ENCODE measurements at regions not wholly inside any gene's neighbourhood (a gene's known extent, or its start where the extent isn't known, plus 50 kb on each side); places are given as distances from the start of the nearest gene placed in this dataset.

GRCh38 chr1:230549625-230550024 lies 92.7 kb upstream of the COG2 start:
- DNase-seq (ENCODE audit: extremely low read depth, low read depth): no peak
- no peak for TF ChIP-seq CTCF (IDR thresholded peaks at IDR 0.05; ENCODE audit: low read depth, low read length, missing control alignments)
- H3K4me3 ChIP-seq (replicated peaks; ENCODE audit: low read depth, low read length): no peak overlapping the region

GRCh38 chr1:230548997-230549396 lies 93.3 kb upstream of the COG2 start:
- H3K4me3 ChIP-seq (replicated peaks; ENCODE audit: low read depth, low read length): no peak overlapping the region
- TF ChIP-seq CTCF (IDR thresholded peaks at IDR 0.05; ENCODE audit: low read depth, low read length, missing control alignments): no peak
- no peak for DNase-seq (ENCODE audit: extremely low read depth, low read depth)

GRCh38 chr1:230548357-230548756 lies 93.9 kb upstream of the COG2 start:
- TF ChIP-seq CTCF (IDR thresholded peaks at IDR 0.05; ENCODE audit: low read depth, low read length, missing control alignments): no peak
- DNase-seq (ENCODE audit: extremely low read depth, low read depth): no peak
- no peak overlapping the region for H3K4me3 ChIP-seq (replicated peaks; ENCODE audit: low read depth, low read length)

GRCh38 chr1:230545181-230545580 lies 97.1 kb upstream of the COG2 start:
- H3K4me3 ChIP-seq (replicated peaks; ENCODE audit: low read depth, low read length): no peak overlapping the region
- DNase-seq (ENCODE audit: extremely low read depth, low read depth): no peak
- no peak for TF ChIP-seq CTCF (IDR thresholded peaks at IDR 0.05; ENCODE audit: low read depth, low read length, missing control alignments)

DNA sequence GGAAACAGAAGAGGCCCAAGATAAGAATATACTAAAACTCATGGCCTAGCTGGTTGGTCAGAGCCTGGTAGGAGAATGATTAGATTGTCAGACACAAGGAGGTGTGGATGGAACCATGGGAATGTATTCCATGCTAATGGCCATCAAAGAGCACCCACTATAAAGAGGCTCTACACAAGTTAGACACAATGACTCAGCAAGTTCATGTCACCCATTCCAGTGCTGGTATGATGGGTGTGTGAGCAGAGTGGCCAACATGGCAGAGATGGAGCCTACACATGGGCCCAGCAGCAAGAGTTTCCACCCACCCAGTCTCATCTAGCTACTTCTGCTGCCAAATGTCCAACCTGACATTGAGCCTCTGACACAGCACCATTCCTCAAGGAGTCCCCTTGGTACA lies 97.5 kb upstream of the COG2 start:
- H3K4me3 ChIP-seq (replicated peaks; ENCODE audit: low read depth, low read length): no peak overlapping the region
- no peak for DNase-seq (ENCODE audit: extremely low read depth, low read depth)
- no peak for TF ChIP-seq CTCF (IDR thresholded peaks at IDR 0.05; ENCODE audit: low read depth, low read length, missing control alignments)

DNA sequence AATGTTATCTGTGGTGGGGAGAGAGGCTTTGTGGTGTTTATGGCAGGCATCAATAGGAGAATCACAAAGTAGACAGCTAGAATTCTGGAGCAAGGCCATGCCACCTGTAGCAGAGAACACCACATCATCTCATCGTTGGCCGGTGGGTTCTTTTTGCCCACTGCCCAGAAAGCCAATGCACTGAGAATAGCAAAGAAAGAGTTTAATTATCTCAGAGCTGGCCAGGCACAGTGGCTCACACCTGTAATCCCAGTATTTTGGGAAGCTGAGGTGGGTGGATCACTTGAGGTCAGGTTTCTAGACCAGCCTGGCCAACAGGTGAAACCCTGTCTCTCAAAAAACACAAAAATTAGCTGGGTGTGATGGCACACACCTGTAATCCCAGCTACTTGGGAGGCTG lies 99.2 kb upstream of the COG2 start:
- no peak overlapping the region for H3K4me3 ChIP-seq (replicated peaks; ENCODE audit: low read depth, low read length)
- TF ChIP-seq CTCF (IDR thresholded peaks at IDR 0.05; ENCODE audit: low read depth, low read length, missing control alignments): no peak
- no peak for DNase-seq (ENCODE audit: extremely low read depth, low read depth)

GRCh38 chr1:230542681-230543080 lies 99.6 kb upstream of the COG2 start:
- no peak for TF ChIP-seq CTCF (IDR thresholded peaks at IDR 0.05; ENCODE audit: low read depth, low read length, missing control alignments)
- H3K4me3 ChIP-seq (replicated peaks; ENCODE audit: low read depth, low read length): no peak overlapping the region
- no peak for DNase-seq (ENCODE audit: extremely low read depth, low read depth)
